ENCODE measurements at regions not wholly inside any gene's neighbourhood (a gene's known extent, or its start where the extent isn't known, plus 50 kb on each side); places are given as distances from the start of the nearest gene placed in this dataset.

- TF ChIP-seq, protein P1, sequence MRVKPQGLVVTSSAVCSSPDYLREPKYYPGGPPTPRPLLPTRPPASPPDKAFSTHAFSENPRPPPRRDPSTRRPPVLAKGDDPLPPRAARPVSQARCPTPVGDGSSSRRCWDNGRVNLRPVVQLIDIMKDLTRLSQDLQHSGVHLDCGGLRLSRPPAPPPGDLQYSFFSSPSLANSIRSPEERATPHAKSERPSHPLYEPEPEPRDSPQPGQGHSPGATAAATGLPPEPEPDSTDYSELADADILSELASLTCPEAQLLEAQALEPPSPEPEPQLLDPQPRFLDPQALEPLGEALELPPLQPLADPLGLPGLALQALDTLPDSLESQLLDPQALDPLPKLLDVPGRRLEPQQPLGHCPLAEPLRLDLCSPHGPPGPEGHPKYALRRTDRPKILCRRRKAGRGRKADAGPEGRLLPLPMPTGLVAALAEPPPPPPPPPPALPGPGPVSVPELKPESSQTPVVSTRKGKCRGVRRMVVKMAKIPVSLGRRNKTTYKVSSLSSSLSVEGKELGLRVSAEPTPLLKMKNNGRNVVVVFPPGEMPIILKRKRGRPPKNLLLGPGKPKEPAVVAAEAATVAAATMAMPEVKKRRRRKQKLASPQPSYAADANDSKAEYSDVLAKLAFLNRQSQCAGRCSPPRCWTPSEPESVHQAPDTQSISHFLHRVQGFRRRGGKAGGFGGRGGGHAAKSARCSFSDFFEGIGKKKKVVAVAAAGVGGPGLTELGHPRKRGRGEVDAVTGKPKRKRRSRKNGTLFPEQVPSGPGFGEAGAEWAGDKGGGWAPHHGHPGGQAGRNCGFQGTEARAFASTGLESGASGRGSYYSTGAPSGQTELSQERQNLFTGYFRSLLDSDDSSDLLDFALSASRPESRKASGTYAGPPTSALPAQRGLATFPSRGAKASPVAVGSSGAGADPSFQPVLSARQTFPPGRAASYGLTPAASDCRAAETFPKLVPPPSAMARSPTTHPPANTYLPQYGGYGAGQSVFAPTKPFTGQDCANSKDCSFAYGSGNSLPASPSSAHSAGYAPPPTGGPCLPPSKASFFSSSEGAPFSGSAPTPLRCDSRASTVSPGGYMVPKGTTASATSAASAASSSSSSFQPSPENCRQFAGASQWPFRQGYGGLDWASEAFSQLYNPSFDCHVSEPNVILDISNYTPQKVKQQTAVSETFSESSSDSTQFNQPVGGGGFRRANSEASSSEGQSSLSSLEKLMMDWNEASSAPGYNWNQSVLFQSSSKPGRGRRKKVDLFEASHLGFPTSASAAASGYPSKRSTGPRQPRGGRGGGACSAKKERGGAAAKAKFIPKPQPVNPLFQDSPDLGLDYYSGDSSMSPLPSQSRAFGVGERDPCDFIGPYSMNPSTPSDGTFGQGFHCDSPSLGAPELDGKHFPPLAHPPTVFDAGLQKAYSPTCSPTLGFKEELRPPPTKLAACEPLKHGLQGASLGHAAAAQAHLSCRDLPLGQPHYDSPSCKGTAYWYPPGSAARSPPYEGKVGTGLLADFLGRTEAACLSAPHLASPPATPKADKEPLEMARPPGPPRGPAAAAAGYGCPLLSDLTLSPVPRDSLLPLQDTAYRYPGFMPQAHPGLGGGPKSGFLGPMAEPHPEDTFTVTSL (CRISPR knock-in tag; IDR thresholded peaks at IDR 0.05; ENCODE audit: borderline replicate concordance), result no peak
- TF ChIP-seq SIN3B (IDR thresholded peaks at IDR 0.05; ENCODE audit: low read length), result no peak
- no peak for TF ChIP-seq ZNF12 (CRISPR knock-in tag; IDR thresholded peaks at IDR 0.05)
- TF ChIP-seq AKNA (CRISPR knock-in tag; IDR thresholded peaks at IDR 0.05; ENCODE audit: borderline replicate concordance), result no peak
- TF ChIP-seq MTA3 (CRISPR knock-in tag; IDR thresholded peaks at IDR 0.05), result no peak
- TF ChIP-seq, protein P2, sequence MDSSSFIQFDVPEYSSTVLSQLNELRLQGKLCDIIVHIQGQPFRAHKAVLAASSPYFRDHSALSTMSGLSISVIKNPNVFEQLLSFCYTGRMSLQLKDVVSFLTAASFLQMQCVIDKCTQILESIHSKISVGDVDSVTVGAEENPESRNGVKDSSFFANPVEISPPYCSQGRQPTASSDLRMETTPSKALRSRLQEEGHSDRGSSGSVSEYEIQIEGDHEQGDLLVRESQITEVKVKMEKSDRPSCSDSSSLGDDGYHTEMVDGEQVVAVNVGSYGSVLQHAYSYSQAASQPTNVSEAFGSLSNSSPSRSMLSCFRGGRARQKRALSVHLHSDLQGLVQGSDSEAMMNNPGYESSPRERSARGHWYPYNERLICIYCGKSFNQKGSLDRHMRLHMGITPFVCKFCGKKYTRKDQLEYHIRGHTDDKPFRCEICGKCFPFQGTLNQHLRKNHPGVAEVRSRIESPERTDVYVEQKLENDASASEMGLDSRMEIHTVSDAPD (CRISPR knock-in tag; IDR thresholded peaks at IDR 0.05), result no peak
- TF ChIP-seq, protein P3, sequence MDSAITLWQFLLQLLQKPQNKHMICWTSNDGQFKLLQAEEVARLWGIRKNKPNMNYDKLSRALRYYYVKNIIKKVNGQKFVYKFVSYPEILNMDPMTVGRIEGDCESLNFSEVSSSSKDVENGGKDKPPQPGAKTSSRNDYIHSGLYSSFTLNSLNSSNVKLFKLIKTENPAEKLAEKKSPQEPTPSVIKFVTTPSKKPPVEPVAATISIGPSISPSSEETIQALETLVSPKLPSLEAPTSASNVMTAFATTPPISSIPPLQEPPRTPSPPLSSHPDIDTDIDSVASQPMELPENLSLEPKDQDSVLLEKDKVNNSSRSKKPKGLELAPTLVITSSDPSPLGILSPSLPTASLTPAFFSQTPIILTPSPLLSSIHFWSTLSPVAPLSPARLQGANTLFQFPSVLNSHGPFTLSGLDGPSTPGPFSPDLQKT (CRISPR knock-in tag; IDR thresholded peaks at IDR 0.05; ENCODE audit: borderline replicate concordance), result no peak
- no peak for TF ChIP-seq ZNF10 (CRISPR knock-in tag; IDR thresholded peaks at IDR 0.05; ENCODE audit: borderline replicate concordance, low read depth)
- TF ChIP-seq ZNF33A (CRISPR knock-in tag; IDR thresholded peaks at IDR 0.05; ENCODE audit: borderline replicate concordance), result no peak
- TF ChIP-seq SMARCE1 (IDR thresholded peaks at IDR 0.05; ENCODE audit: borderline replicate concordance), result no peak
- TF ChIP-seq MXD3 (CRISPR knock-in tag; IDR thresholded peaks at IDR 0.05), result no peak
- TF ChIP-seq ATF7 (IDR thresholded peaks at IDR 0.05), result no peak
- TF ChIP-seq ATF7 (CRISPR knock-in tag; IDR thresholded peaks at IDR 0.05), result no peak
- no peak for TF ChIP-seq REXO4 (CRISPR knock-in tag; IDR thresholded peaks at IDR 0.05; ENCODE audit: borderline replicate concordance)
- TF ChIP-seq ARID2 (CRISPR knock-in tag; IDR thresholded peaks at IDR 0.05; ENCODE audit: borderline replicate concordance), result no peak
- TF ChIP-seq KAT2B (IDR thresholded peaks at IDR 0.05; ENCODE audit: borderline replicate concordance, low read depth, low read length), result no peak
- no peak for TF ChIP-seq SAP130 (CRISPR knock-in tag; IDR thresholded peaks at IDR 0.05; ENCODE audit: low read depth)
- no peak for TF ChIP-seq MATR3 (CRISPR knock-in tag; IDR thresholded peaks at IDR 0.05)
These were observed 116.5 kb upstream of the SLC45A1 start (continued) for GRCh38 chr1:8201331-8201861.
